ENCODE measurements at regions not wholly inside any gene's neighbourhood (a gene's known extent, or its start where the extent isn't known, plus 50 kb on each side); places are given as distances from the start of the nearest gene placed in this dataset.
"Not testable (repeated sequence)": the region's sequence is repeated elsewhere in the genome, so short reads cannot be mapped to it uniquely, and the experiment has no call there.

DNA sequence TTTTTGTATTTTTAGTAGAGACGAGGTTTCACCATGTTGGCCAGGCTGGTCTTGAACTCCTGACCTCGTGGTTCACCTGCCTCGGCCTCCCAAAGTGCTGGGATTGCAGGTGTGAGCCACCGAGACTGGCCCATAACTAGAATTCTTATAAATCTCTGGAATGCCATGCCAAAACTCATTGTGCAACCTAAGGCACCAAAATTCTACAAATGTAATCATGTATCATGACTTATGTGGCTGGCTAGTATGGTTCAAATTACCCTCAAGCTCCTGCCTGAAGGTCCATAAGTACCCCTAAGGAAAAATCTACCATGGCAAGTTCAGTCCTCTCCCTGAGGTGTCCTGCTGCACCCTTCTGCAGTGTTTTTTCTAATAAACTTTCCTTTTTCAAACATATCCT, 63.8 kb upstream of the CSF1 start:
- no peak for DNase-seq
- Histone ChIP-seq H3K36me3 (replicated peaks) (no peaks in the 10 kb centered on the region), H3K27me3 (replicated peaks) (no peaks in the 10 kb centered on the region), H3K4me3 (ENCODE audit: low read depth, low read length) (no peak overlapping the region), H3K27ac (no peak overlapping the region)
- in situ Hi-C loops (cut with HindIII; ENCODE audit: low pct_ligation_motif_present, low sequenced_read_pairs) = no loop called here
- TF ChIP-seq, protein P1, sequence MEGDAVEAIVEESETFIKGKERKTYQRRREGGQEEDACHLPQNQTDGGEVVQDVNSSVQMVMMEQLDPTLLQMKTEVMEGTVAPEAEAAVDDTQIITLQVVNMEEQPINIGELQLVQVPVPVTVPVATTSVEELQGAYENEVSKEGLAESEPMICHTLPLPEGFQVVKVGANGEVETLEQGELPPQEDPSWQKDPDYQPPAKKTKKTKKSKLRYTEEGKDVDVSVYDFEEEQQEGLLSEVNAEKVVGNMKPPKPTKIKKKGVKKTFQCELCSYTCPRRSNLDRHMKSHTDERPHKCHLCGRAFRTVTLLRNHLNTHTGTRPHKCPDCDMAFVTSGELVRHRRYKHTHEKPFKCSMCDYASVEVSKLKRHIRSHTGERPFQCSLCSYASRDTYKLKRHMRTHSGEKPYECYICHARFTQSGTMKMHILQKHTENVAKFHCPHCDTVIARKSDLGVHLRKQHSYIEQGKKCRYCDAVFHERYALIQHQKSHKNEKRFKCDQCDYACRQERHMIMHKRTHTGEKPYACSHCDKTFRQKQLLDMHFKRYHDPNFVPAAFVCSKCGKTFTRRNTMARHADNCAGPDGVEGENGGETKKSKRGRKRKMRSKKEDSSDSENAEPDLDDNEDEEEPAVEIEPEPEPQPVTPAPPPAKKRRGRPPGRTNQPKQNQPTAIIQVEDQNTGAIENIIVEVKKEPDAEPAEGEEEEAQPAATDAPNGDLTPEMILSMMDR (IDR thresholded peaks at IDR 0.05; ENCODE audit: low read depth, low read length, missing control alignments) = no peak

DNA sequence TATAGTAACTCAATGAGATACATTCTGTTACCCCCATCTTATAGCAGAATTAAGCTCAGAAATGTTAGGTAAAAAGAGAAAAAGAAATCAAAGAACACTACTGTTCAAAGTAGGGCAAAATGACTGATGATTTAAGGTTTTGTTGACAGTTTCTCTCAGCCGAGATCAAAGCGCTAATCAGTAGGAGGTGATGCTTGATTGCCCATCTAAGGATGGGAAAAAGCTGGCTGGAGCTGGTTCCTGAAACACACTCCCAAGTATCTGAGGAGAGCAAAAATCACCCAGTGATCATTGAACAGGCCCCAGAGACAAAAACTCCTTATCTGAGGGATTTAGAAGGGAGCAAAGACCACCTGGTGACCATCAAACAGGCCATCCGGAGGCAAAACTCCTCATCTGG, 64.5 kb upstream of the CSF1 start:
- DNase-seq = no peak
- no peak overlapping the region for H3K4me3 ChIP-seq (ENCODE audit: low read depth, low read length)
- no peak overlapping the region for H3K27ac ChIP-seq
- H3K36me3 ChIP-seq (replicated peaks) = no peaks in the 10 kb centered on the region
- in situ Hi-C loops (cut with HindIII; ENCODE audit: low pct_ligation_motif_present, low sequenced_read_pairs) = no loop called here
- no peaks in the 10 kb centered on the region for H3K27me3 ChIP-seq (replicated peaks)
- TF ChIP-seq, protein P1 (IDR thresholded peaks at IDR 0.05; ENCODE audit: low read depth, low read length, missing control alignments) = no peak

DNA sequence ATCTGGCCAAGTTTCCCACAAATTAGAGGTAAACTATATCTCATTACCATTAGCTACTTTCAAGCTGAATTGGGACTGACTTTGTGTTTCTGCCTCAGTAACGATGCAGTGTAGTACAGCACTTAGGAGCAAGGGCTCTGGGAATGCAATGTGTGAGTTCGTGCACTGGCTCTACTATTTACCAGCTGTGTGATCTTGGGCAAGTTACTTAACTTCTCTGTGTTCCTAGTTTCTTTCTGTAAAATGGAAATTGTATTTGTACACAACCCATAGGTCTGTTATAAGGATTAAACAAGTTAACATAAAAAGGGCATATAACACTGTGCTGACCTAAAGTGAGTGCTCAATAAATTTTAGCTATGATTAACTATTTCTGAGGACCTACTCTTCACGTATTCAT, 65.0 kb upstream of the CSF1 start:
- H3K27ac ChIP-seq = no peak overlapping the region
- in situ Hi-C loops (cut with HindIII; ENCODE audit: low pct_ligation_motif_present, low sequenced_read_pairs) = no loop called here
- H3K4me3 ChIP-seq (ENCODE audit: low read depth, low read length) = no peak overlapping the region
- DNase-seq = no peak
- TF ChIP-seq, protein P1 (IDR thresholded peaks at IDR 0.05; ENCODE audit: low read depth, low read length, missing control alignments) = no peak
- H3K27me3 ChIP-seq (replicated peaks) = no peaks in the 10 kb centered on the region
- H3K36me3 ChIP-seq (replicated peaks) = no peaks in the 10 kb centered on the region

DNA sequence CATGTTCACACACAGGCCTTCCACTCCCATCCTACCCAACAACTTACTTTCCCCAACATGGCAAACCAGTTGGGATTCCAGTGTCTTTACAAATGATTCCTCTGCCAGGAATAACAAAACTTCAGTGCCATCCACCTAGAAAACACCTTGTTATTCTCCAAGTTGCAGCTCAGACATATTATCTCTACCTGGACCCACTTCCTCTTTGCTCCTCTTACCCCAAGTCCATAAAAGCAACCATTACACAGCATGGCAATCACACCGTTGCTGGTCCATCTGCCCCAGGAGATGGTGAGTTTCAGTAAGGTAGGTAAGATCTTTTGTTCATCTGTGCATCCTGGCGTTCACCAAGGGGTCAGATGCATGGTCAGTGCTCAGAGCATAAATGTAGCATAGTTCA, 66.0 kb upstream of the CSF1 start:
- Histone ChIP-seq H3K4me3 (ENCODE audit: low read depth, low read length) (no peak overlapping the region), H3K27ac (no peak overlapping the region), H3K27me3 (replicated peaks) (no peaks in the 10 kb centered on the region), H3K36me3 (replicated peaks) (no peaks in the 10 kb centered on the region)
- DNase-seq = no peak
- in situ Hi-C loops (cut with HindIII; ENCODE audit: low pct_ligation_motif_present, low sequenced_read_pairs) = no loop called here
- TF ChIP-seq, protein P1 (IDR thresholded peaks at IDR 0.05; ENCODE audit: low read depth, low read length, missing control alignments) = no peak

DNA sequence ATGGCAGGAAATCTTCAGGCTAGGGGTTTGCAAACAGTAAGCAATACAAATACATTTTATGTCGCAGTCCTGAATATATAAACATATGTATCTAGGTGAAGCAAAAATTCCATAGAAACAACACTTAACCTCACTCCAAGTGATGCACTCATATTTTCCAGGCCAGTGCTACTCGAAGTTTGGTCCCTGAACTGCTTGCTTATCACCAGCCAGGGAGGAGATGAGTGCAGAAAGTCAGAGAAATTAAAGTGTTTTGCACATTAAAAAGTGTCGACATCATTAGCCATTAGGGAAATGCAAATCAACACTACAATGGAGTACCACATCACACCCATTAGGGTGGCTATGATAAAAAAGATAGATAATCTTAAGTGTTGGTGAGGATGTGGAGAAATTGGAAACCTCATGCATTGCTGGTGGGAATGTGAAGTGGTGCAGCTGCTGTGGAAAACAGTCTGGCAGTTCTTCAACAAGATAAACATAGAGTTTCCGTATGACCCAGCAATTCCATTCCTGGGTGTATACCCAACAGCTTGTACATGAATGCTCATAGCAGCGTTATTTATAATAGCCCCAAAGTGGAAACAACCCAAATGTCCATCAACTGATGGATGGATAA, 70.5 kb upstream of the CSF1 start:
- TF ChIP-seq, protein P1 (IDR thresholded peaks at IDR 0.05; ENCODE audit: low read depth, low read length, missing control alignments) = no peak
- Histone ChIP-seq H3K4me3 (ENCODE audit: low read depth, low read length) (no peak overlapping the region), H3K36me3 (replicated peaks) (no peaks in the 10 kb centered on the region), H3K27me3 (replicated peaks) (no peaks in the 10 kb centered on the region), H3K27ac (no peak overlapping the region)
- in situ Hi-C loops (cut with HindIII; ENCODE audit: low pct_ligation_motif_present, low sequenced_read_pairs) = no loop called here
- no peak for DNase-seq

DNA sequence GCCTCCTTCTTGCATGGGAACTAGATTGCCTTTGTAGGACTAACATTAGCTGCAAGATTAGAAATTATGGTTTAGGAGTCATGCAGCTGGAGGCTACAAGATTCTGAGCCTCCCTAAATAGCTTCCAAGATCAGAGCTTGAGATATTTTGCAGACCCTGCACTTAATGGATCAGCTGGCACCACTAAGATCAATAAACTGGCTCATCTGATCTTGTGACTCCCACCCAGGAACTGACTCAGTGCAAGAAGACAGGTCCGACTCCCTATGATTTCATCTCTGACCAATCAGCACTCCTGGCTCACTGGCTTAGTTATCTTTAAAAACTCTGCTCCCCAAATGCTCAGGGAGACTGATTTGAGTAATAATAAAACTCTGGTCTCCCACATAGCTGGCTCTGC, 71.4 kb upstream of the CSF1 start:
- H3K27me3 ChIP-seq (replicated peaks); in situ Hi-C loops (cut with HindIII; ENCODE audit: low pct_ligation_motif_present, low sequenced_read_pairs); H3K4me3 ChIP-seq (ENCODE audit: low read depth, low read length); H3K36me3 ChIP-seq (replicated peaks); DNase-seq: not testable (repeated sequence)
- peak overlapping the region; percentile 17 for H3K27ac ChIP-seq

Measured in brain microvascular endothelial cell (primary cell).